ENCODE measurements at regions not wholly inside any gene's neighbourhood (a gene's known extent, or its start where the extent isn't known, plus 50 kb on each side); places are given as distances from the start of the nearest gene placed in this dataset.

GRCh38 chr4:100895556-100896197 lies 377.9 kb upstream of the EMCN start:
- TF ChIP-seq CTCF (IDR thresholded peaks at IDR 0.05; ENCODE audit: extremely low read depth in 1 of 2, insufficient read depth in 1 of 2, low read depth in 1 of 2, low read length in 2 of 2) (no peak), POLR2A (IDR thresholded peaks at IDR 0.05; ENCODE audit: low read depth, low read length) (no peak), MAX (IDR thresholded peaks at IDR 0.05; ENCODE audit: insufficient read depth, insufficient read length) (no peak), EZH2 (IDR thresholded peaks at IDR 0.05; ENCODE audit: borderline replicate concordance, low read depth, low read length, severe bottlenecking) (no peak), POLR2AphosphoS5 (IDR thresholded peaks at IDR 0.05; ENCODE audit: insufficient read depth, low read depth, low read length) (no peak), FOS (IDR thresholded peaks at IDR 0.05; ENCODE audit: borderline replicate concordance, insufficient read depth, low read length) (no peak), JUN (IDR thresholded peaks at IDR 0.05; ENCODE audit: borderline replicate concordance, insufficient read depth, insufficient read length, low read depth) (no peak), MYC (IDR thresholded peaks at IDR 0.05; ENCODE audit: low read depth, low read length) (no peak), GATA2 (IDR thresholded peaks at IDR 0.05; ENCODE audit: insufficient read depth, insufficient read length, low read depth, low read length) (no peak)

Data from endothelial cell of umbilical vein (primary cell).